MM.1S (cell line): ENCODE measurements at regions not wholly inside any gene's neighbourhood (a gene's known extent, or its start where the extent isn't known, plus 50 kb on each side); places are given as distances from the start of the nearest gene placed in this dataset.

Experiments used
- DNase-seq: peaks from one replicate; pipeline ENCODE4 v3.0.0-alpha.2; 2015
- H2AFZ ChIP-seq: fragments of 300-600 bp; sonication (generic); 2 replicates; pipeline ENCODE4 v1.6.0; 2016; ENCODE audit warnings: antibody characterized with exemption, low read length
- H3F3A ChIP-seq: fragments of 300-600 bp; sonication (generic); 2 replicates; pipeline ENCODE4 v1.6.1; 2016; ENCODE audit warnings: mild to moderate bottlenecking, antibody characterized with exemption, low read length, moderate library complexity, mixed read lengths; ENCODE audit not compliant: insufficient read depth
- H3K27ac ChIP-seq: fragments of 300-600 bp; sonication (generic); 2 replicates; pipeline ENCODE4 v1.5.1; 2016; ENCODE audit warnings: mild to moderate bottlenecking, low read length
- H3K27me3 ChIP-seq: fragments of 300-600 bp; sonication (generic); replicated peaks from 2 replicates; pipeline ENCODE4 v1.6.0; 2016; ENCODE audit warnings: low read length; ENCODE audit not compliant: insufficient read depth
- H3K36me3 ChIP-seq: fragments of 300-600 bp; sonication (generic); replicated peaks from 2 replicates; pipeline ENCODE4 v1.6.1; 2016; ENCODE audit warnings: mild to moderate bottlenecking, low read length, mixed read lengths; ENCODE audit not compliant: insufficient read depth
- H3K4me1 ChIP-seq: fragments of 300-600 bp; sonication (generic); 2 replicates; pipeline ENCODE4 v1.6.1; 2016; ENCODE audit warnings: low read length, mixed read lengths
- H3K4me2 ChIP-seq: fragments of 300-600 bp; sonication (generic); 2 replicates; pipeline ENCODE4 v1.6.0; 2016; ENCODE audit warnings: low read depth, low read length
- H3K4me3 ChIP-seq: fragments of 300-600 bp; sonication (generic); 2 replicates; pipeline ENCODE4 v1.5.1; 2016; ENCODE audit warnings: low read length, mixed read lengths
- H3K79me2 ChIP-seq: fragments of 300-600 bp; sonication (generic); 2 replicates; pipeline ENCODE4 v1.6.1; 2016; ENCODE audit warnings: mixed run types, low read length, mixed read lengths
- H3K9ac ChIP-seq: fragments of 300-600 bp; sonication (generic); 2 replicates; pipeline ENCODE4 v1.6.1; 2016; ENCODE audit warnings: low read length, mixed read lengths
- H3K9me2 ChIP-seq: fragments of 300-600 bp; sonication (generic); replicated peaks from 2 replicates; pipeline ENCODE4 v1.6.1; 2016; ENCODE audit warnings: mild to moderate bottlenecking, low read length, mixed read lengths; ENCODE audit not compliant: insufficient read depth
- H3K9me3 ChIP-seq: fragments of 300-600 bp; sonication (generic); replicated peaks from 2 replicates; pipeline ENCODE4 v1.6.1; 2016; ENCODE audit warnings: mild to moderate bottlenecking, low read length, mixed read lengths; ENCODE audit not compliant: insufficient read depth
- H4K20me1 ChIP-seq: fragments of 300-600 bp; sonication (generic); 2 replicates; pipeline ENCODE4 v1.6.1; 2016; ENCODE audit warnings: mild to moderate bottlenecking, low read length, moderate library complexity, mixed read lengths; ENCODE audit not compliant: insufficient read depth
- CTCF ChIP-seq: fragments of 300-600 bp; sonication (generic); IDR thresholded peaks from 2 replicates; pipeline ENCODE4 v1.5.1; 2016; ENCODE audit warnings: antibody characterized with exemption, low read length, mixed read lengths
- EZH2 ChIP-seq: fragments of 300-600 bp; sonication (generic); optimal IDR thresholded peaks from 2 replicates; pipeline ENCODE3; 2017; ENCODE audit warnings: low read depth, mild to moderate bottlenecking, antibody characterized with exemption, low read length, mixed read lengths
- EZH2phosphoT487 ChIP-seq: fragments of 300-600 bp; sonication (generic); IDR thresholded peaks from 2 replicates; pipeline ENCODE4 v1.6.1; 2018; ENCODE audit warnings: antibody characterized with exemption, low read length

GRCh38 chr5:171669571-171669970 is 116.0 kb upstream of the SMIM23 start:
- Histone ChIP-seq H3K9ac (no peak overlapping the region), H3K27me3 (no peaks in the 10 kb centered on the region), H3K27ac (no peak overlapping the region), H3K9me3 (no peaks in the 10 kb centered on the region), H3K4me1 (no peaks in the 10 kb centered on the region), H3K79me2 (no peaks in the 10 kb centered on the region), H3K4me2 (no peak overlapping the region), H2AFZ (no peak overlapping the region), H3F3A (no peaks in the 10 kb centered on the region), H4K20me1 (no peaks in the 10 kb centered on the region), H3K9me2 (no peaks in the 10 kb centered on the region), H3K36me3 (no peaks in the 10 kb centered on the region), H3K4me3 (no peak overlapping the region)
- TF ChIP-seq EZH2 = no peak
- TF ChIP-seq CTCF = no peak
- no peak for TF ChIP-seq EZH2phosphoT487
- DNase-seq = no peak

GRCh38 chr5:171672556-171672955 is 113.1 kb upstream of the SMIM23 start:
- Histone ChIP-seq H3K27me3 (no peaks in the 10 kb centered on the region), H3K4me2 (no peak overlapping the region), H3K9me2 (no peaks in the 10 kb centered on the region), H3K4me1 (no peaks in the 10 kb centered on the region), H3F3A (no peaks in the 10 kb centered on the region), H3K9me3 (no peaks in the 10 kb centered on the region), H3K9ac (no peak overlapping the region), H2AFZ (no peak overlapping the region), H3K36me3 (no peaks in the 10 kb centered on the region), H4K20me1 (no peaks in the 10 kb centered on the region), H3K4me3 (no peak overlapping the region), H3K79me2 (no peaks in the 10 kb centered on the region), H3K27ac (no peak overlapping the region)
- TF ChIP-seq EZH2 (no peak), CTCF (no peak), EZH2phosphoT487 (no peak)
- DNase-seq = no peak

GRCh38 chr5:171673328-171673727 is 112.3 kb upstream of the SMIM23 start:
- Histone ChIP-seq H3K4me2 (no peak overlapping the region), H3K79me2 (no peaks in the 10 kb centered on the region), H3K9ac (no peak overlapping the region), H4K20me1 (no peaks in the 10 kb centered on the region), H2AFZ (no peak overlapping the region), H3F3A (no peaks in the 10 kb centered on the region), H3K27me3 (no peaks in the 10 kb centered on the region), H3K4me1 (no peaks in the 10 kb centered on the region), H3K27ac (no peak overlapping the region), H3K9me2 (no peaks in the 10 kb centered on the region), H3K36me3 (no peaks in the 10 kb centered on the region), H3K4me3 (no peak overlapping the region), H3K9me3 (no peaks in the 10 kb centered on the region)
- TF ChIP-seq EZH2 = no peak
- TF ChIP-seq EZH2phosphoT487 = no peak
- TF ChIP-seq CTCF = no peak
- no peak for DNase-seq
